ENCODE measurements at regions not wholly inside any gene's neighbourhood (a gene's known extent, or its start where the extent isn't known, plus 50 kb on each side); places are given as distances from the start of the nearest gene placed in this dataset.

DNA sequence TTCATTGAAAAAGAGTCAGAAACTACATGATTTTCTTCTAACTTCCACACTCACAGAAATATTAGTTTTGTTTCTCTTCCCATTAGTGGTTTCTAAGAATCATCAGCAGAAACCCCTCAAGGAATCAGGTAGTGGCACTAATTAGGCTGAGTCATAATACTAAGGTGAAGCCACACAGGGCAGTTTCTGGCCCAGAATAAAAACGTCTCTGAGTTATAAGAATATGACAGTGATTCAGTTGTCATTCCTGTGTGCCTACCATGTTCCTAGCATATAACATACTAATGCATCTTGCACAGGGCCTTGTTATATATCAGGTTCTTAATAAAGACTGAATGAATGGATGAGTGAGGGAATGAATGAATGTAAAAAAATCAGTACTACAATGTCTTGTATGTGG, 206.0 kb upstream of the PLEKHG7 start:
- DNase-seq (ENCODE audit: low spot score), result no peak

DNA sequence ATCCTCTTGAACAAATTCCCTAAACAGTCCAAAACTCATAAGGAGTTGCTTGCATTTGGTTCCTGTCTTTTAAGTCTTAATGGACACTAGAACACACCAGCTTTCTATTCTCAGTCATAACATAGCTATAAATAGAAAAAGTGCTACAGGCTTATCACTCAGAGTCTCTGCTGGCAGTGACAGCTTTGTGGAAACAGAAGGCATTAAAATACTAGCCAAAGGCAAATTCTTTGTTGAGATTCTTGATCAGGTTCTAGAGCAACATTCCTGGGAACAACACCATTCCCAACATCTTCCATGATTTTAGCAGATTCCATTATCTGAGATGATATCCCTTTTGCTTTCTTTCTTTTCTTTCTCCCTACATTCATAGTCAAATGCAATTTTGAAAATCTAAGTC, 207.7 kb upstream of the PLEKHG7 start:
- no peak for DNase-seq (ENCODE audit: low spot score)

DNA sequence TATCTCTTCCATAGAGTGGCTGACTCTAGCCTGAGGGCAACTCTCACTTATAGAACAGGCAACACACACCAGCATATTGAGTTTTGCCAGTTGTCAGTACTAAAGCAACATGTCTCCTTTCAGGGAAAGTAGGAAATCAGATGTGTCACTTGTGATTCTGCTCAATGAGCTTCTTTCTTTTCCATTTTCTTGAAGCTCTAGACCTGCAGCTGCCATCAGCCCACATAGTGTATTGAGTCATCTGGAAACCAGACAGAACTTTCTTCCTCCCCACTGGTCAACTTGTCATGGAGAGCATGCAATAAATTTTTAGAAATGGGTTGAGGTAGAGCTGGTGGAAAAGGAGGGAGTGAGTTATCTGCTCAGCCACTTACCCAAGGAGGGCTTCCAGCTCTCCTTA, 209.0 kb upstream of the PLEKHG7 start:
- no peak for DNase-seq (ENCODE audit: low spot score)

DNA sequence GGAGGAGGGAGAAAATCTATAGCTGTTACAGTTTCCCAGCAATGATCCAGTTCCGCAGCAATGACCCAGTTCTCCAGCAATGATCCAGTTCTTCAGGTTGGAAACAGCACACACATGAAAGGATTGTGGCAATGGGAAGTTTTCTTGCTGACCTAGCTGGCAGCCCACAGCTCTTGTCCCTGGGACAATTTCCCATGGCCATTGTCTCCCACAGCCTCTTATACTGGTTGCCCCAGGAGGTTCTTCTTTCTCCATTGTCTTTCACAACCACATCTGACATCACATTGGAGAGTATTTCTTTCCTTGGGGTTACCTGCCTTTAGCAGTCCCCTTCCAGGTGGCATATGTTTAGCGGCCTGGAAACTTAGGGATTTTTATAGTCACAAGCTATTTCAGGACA, 209.8 kb upstream of the PLEKHG7 start:
- no peak for DNase-seq (ENCODE audit: low spot score)

DNA sequence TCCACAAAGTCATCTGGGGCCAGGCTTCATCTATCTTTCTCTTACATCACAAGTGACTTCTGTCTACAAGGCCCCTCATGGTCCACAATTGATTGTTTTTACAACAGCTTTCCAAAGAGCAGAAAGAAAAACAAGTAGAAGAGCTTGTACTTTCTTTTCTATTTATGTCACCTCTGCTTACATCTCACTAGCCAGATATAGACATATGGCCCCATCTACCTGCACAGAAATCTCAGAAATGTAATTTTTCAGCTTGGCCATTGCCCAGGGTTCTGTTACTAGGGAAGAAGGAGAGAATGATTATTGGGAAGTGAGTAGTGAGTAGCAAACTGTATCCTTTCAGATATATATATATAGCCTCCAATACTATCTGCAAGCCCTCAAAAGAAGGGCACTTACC, 210.5 kb upstream of the PLEKHG7 start:
- DNase-seq (ENCODE audit: low spot score), result no peak

DNA sequence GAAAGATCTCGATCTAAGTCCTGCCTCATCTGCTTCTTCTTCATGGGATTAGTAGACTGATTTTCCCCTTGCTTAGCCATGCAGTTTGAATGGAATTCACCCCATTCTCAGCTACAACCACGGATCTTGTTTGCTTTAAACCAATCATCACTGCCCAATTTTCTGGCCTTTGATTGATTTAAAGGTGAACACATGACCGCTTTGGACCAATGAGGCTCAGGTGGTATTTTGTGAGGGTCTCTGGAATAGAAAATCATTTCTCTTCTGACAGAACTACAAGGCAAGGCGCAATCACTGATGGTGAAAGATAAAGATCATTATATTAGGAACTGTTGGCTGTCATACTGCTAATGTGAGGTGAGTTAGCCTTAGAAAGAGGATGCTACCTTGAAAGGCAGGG, 213.0 kb upstream of the PLEKHG7 start:
- DNase-seq (ENCODE audit: low spot score), result no peak

DNA sequence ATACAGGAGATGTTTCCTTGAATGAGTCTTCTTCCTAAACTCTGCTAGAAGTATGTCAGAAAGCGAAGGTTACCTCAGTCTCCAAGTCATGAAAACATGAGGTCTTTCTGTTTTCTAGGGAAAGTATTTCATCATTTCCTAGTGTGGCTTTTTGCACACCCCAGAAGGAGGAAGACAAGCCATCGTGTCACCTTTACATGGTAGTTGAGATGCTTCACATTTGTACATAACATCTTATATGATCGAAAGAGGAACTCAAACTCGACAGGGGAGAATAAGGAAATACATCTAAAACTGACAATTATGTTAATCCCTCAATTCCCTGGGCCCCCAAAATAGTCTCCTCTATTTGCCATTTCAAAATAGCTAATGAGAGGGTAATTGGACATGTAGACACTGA, 214.1 kb upstream of the PLEKHG7 start:
- DNase-seq (ENCODE audit: low spot score), result no peak

DNA sequence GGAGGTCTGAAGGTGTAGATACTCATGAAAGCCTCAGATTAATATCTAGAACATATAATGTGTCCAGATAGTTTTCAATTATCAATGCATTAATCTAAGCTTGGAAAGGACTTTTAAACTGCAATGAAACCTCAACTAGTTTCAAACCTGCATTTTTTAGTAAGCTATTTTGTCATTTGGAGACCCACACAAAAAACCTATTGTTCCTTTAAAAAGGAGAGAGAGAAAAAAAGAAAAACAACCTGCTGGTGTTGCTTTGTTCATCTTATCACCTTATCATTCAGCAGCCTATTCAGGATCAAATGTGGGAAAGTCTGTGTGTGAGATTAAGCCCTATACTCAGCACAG, 215.7 kb upstream of the PLEKHG7 start:
- no peak for DNase-seq (ENCODE audit: low spot score)

DNA sequence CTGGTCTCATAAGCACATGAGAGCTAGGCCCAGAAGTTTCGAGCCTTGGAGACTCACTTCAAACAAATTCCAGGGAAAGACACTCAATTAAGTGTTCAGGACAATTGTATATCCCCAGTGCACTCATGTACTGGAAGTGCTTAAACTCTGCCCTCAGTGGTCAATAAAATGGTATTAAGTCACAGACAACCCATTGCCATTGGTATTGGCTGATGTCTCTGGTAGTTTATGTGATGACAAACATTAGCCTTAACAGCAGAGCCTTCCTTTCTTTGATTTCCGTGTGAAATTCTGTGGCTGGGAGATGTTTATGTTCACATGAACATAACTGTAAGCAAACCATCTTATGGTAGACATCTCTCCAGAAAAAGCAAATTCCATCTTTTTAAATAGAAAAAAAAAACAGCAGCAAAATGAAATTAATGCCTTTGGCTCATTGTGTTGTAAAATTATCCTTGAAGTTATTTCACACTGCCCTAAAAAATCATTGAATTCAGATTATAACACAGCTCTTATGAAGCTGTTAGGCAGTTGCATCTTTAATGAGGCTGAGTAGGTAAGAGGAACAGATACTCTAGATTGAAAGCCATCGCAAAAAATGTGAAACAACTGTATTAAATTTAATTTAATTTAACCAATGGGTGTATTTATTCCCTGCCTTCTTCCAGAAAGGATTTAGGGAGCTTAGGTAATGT, 216.2 kb upstream of the PLEKHG7 start:
- DNase-seq (ENCODE audit: low spot score), result no peak

DNA sequence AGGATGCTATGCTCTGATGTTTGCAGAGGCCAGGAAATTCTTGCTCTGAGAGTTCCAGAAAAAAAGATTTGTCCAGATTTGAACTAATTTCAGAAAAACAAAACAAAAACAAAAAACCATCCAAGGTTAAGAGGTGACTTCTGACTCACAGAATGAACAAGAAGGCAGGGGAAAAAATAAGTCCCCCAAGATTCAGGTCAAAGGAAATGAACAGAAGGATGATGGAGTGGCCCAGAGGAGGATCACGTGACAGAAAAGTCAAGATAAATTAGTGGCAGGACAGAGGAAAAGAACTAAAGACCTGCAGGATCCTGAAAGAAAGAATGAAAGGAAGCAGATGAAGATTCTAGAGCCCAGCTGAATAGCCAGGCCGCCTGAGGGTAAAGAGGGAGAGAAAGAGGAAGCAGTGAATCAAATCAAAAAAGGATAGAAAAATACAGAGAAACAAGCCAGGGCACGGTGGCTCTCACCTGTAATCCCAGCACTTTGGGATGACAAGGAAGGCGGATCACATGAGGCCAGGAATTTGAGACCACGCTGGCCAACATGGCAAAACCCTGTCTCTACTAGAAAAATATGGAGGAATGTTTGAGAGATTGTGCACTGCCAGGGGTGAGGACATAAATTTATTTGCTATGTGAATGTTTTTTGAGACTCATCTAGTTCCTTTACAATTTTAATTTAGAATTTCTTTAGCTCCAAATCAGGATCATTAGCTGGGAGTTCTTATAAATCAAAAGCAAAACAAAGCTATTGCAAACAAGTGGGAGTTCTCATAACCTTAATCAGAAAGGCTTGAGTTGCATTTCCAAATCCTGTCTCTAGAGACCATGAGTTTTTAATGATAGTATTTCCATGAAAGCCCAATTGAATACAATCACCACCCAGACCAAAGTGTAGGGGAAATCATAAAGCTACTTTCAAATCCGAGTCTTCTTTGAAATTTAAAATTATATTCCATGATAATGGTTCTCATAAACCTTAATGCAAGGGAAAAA, 217.1 kb upstream of the PLEKHG7 start:
- no peak for DNase-seq (ENCODE audit: low spot score)

DNA sequence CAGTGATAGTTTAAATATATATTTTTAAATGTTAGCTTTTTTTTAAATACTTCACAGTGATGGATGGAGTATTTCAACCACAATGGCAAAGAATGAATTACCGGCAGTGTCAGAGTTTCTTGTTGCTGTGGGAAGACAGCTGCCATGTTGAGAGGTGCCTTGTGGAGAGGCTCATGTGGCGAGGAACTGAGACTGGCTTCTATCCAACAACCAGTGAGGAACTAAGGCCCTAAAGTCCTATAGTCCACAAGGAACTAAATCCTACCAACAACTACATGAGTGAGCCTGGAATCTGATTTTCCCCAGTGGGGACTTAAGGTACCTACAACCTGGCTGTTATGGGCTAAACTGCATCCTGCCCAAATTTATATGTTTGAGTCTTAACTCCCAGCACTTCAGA, 220.2 kb upstream of the PLEKHG7 start:
- no peak for DNase-seq (ENCODE audit: low spot score)

DNA sequence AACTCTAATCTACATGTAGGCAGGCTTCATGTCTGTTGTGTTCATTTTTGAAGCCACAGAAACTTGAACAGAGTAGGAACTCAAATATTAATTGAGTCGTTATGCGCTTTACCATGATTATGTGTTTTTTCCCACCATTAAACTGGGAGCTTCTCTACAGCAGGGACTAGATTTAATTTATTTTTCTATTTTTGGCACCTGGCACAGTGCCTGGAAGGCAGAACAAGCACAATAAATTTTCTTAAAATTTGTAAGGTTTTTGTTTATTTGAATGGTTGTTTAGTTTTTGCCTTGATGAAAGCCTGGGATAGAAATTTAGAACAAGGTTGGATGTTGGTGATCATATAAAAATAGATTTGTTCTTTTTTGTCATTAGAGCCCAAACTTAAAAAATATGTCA, 221.7 kb upstream of the PLEKHG7 start:
- no peak for DNase-seq (ENCODE audit: low spot score)

DNA sequence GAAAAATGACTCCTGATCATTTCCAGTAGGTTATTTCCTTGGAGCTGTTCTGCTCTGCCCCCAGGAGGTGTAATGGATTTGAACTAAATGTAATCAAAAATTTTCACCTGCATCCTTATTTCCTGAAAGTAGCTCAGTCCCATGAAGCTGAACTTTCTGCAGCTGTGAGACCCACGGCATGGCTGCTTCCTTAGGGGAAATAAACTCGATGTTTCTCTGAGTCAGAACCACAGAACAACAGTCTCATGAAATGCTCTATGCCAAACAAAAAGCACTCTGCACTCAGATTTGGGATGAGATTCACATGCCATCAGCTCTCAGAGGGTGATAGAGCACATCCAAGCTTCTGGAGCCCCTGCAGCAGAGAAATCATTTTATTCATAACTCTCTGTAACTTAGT, 224.1 kb upstream of the PLEKHG7 start:
- DNase-seq (ENCODE audit: low spot score), result no peak

DNA sequence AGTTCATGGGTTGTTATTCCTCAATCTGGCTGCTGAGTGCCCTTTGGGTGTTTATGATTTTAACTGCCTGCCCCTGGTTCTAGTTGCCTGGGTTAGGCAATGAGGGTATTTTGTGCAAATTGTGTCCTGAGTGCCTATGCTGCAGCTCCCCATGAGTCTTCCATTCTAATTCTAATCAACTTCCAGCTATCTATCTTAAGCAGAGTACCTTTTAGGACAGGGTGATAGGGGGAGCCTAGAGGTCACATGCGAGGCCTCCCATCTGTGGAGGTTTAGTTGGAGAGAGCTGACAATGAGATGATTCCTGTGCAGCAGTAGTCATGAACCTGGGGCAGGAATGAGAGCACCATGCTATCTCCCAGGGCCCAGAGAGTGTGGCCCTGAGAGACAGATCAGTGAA, 225.9 kb upstream of the PLEKHG7 start:
- DNase-seq (ENCODE audit: low spot score), result no peak

DNA sequence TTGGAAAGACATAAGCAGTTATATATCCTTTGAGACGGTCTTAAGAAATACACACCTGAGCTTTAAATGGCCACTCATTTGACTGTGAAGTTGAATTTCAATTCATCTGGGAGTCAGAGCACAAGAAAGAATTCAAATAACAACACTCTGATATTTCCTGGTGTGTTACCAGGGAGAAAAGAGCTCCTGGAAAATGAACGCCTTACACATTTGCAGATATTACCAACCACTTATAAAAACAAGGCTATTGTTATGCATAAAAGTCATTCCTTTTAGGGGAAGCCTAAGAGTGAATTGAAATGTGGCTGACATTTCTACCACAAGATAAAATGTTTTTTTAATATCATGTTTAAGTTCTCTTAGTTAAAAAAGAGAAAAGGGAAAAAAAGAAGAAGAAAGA, 229.2 kb upstream of the PLEKHG7 start:
- no peak for DNase-seq (ENCODE audit: low spot score)

DNA sequence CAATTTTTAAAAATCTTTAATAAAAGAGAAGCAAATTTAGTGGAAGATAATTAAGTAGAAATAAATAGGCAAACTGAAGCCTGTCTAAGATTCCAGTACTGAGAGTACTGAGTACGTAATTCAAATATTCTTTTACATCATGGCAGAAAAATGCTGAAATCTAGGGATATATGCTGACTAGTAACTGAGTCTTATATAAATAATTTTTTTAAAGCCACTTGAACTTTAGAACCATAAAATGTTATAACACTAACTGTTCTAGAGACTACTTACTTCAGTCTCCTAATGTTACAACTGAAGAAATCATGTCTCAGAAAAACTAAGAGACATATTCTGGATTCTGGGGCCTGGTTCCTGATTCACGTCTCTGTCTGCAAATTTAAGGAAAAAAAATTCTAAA, 230.6 kb upstream of the PLEKHG7 start:
- DNase-seq (ENCODE audit: low spot score), result no peak

DNA sequence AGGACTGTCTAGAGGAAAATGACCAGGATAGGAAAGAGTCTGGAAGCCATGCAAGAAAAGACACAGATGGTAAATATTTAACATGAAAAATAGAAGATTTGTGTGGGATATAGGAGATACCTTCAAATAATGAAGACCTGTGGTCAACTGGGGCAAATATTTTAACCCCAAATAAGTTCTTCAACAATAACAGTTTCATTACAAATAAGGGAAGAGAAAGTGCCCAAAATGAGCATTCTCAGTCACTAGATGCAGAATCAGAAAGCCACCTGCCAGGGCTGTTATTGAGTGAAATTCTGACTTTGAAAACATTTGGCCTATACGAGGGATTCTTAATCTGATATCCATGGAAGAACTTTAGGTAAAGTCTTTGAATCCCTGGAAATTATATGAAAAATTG, 231.2 kb upstream of the PLEKHG7 start:
- DNase-seq (ENCODE audit: low spot score), result no peak

DNA sequence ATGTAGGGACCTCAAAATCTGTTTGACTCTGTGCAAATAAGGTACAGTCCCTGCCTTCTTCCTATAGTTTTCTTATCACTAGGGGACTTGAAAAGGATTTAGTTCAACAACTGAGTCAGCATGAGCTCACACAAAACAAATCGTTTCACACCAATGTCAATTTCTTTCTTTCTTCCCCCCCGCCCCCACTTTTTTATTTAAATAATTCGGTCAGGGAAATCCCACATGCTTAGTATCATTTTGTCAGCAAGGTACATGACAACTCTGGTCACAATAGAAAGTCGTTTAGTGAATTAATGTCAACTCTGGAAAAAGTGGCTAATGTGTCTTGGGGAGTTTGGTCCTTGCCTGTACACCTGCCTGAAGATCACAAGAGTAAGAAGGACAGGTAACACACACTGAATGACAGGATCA, 232.2 kb upstream of the PLEKHG7 start:
- DNase-seq (ENCODE audit: low spot score), result peak; percentile 32

DNA sequence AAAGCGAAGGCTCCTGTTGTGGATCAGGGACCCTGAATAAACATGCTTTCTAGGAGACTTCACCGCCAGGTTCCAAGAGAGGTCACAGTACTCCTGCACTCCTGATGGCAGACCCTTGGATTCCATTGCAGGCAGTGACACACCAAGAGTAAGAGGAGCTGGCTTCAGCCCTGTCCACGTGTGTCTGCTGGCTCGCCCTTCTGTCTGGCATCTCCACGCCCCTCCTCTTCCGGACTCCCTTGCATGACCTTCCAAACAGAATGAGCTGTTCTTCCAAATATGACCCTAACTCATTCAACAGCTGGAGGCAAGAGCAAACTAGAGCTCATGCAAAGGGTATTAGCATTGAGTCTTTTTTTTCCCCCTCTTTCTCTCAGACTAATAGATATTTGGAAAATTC, 233.0 kb upstream of the PLEKHG7 start:
- no peak for DNase-seq (ENCODE audit: low spot score)

DNA sequence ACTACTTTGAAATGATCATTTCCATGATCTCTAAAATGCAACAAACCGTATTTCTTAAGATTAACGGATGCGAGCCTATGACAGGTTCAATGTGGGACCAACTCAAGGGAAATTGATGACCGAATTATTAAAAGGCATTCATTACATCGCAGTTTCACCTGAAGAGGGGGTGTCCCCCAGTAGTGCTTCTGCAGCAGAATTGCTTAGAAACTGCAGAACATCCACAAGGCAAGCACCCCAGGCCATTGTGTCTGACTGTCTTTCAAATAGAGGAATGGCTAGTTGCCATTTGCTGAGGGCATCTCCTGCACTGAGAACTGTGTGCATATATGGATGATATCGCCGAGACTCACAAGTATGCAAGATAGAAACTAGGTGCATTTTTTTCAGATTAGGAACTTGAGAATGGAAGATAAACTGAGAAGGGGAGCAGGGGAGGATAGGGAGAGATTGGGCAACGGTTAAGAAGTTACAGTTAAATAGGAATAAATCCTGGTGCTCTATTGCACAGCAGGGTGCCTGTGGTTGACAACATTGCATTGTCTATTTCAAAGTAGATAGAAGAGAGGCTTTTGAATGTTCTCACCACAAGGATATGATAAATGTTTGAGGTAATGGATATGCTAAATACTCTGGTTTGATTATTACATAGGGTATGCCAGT, 234.3 kb upstream of the PLEKHG7 start:
- DNase-seq (ENCODE audit: low spot score), result no peak

DNA sequence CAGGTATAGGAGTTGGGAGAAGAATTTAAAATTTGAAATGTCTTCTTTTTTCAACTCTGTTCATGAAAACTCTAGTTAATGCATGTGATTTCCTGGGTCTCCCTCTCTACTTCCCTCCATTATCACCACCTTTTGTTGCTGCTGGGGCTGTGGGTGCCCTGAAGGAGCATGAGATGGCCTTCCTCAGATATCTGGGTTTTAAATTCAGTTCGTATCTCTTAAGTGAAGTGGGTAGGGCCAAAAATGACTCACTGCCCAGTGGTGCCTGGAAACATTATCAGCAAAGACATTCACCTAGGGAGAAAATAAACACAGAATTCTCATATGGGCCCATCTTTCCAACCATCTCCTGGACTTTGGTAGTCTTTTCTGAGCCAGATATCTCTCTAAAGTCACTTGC, 234.9 kb upstream of the PLEKHG7 start:
- no peak for DNase-seq (ENCODE audit: low spot score)

DNA sequence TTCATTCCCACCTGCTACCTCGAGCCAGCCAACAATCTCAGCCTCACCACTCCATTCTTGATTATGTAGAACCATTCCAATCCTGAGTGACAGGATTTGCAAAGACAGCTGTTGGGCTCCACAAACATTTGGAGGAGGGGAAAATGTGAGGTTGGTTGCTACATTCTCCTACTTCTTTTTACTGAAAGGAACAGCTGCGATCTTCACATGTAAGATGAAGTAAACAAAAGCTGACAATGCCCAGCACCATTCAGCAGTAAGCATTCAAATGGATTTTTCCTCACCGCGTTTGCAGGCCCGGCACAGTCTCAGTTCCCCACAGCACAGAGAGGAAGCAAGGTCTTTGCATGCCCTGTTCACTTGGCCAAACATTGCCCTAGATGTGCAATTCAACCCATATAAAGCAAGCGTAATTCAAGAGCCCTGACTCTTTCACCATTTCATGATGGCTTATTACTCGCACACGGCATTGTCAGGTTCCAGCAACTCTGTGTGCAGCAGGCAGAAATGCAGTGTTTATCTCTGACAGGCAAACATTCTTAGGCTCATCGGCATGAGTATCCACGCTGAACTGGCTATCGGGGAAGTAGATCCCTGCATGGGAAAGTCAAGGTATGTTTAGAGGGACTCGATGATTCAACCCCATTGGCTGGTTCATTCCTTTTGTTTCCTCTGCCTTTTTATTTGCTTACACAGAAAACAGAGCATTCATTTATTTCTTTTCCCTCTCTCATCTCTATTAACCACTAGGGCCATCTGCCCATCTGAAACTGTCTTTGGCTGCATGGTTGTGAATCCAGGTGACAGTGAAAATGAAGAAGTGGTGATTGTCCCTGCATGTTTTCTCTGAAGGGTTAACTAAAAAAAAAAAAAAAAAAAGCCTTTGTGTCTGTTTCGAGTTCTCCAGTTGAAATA, 236.1 kb upstream of the PLEKHG7 start:
- DNase-seq (ENCODE audit: low spot score), result no peak
